GM21367 (cell line): ENCODE measurements at regions not wholly inside any gene's neighbourhood (a gene's known extent, or its start where the extent isn't known, plus 50 kb on each side); places are given as distances from the start of the nearest gene placed in this dataset.

Experiments used
- ATAC-seq: cut with Tn5 transposase; IDR thresholded peaks from one replicate; pipeline ENCODE4 v1.9.1; 2021; ENCODE audit not compliant: unreplicated experiment

GRCh38 chr4:177103619-177104018 is 206.1 kb upstream of the NEIL3 start:
- ATAC-seq: no peak

GRCh38 chr4:177105536-177105935 is 204.1 kb upstream of the NEIL3 start:
- ATAC-seq: no peak

GRCh38 chr4:177107288-177107921 is 202.3 kb upstream of the NEIL3 start:
- no peak for ATAC-seq

GRCh38 chr4:177108708-177109107 is 201.0 kb upstream of the NEIL3 start:
- ATAC-seq: no peak

- no peak for ATAC-seq
These were observed 199.9 kb upstream of the NEIL3 start for GRCh38 chr4:177109769-177110168.

GRCh38 chr4:177116161-177116560 is 193.5 kb upstream of the NEIL3 start:
- no peak for ATAC-seq

- no peak for ATAC-seq
These were observed 192.4 kb upstream of the NEIL3 start for GRCh38 chr4:177117256-177117655.

- ATAC-seq: no peak
These were observed 191.1 kb upstream of the NEIL3 start for GRCh38 chr4:177118596-177118995.

GRCh38 chr4:177119021-177119471 is 190.6 kb upstream of the NEIL3 start:
- no peak for ATAC-seq

- no peak for ATAC-seq
These were observed 190.0 kb upstream of the NEIL3 start for GRCh38 chr4:177119691-177120090.

GRCh38 chr4:177123811-177124210 is 185.9 kb upstream of the NEIL3 start:
- ATAC-seq: no peak

GRCh38 chr4:177124349-177125064 is 185.2 kb upstream of the NEIL3 start:
- no peak for ATAC-seq

GRCh38 chr4:177125656-177126055 is 184.0 kb upstream of the NEIL3 start:
- ATAC-seq: no peak

GRCh38 chr4:177127658-177128057 is 182.0 kb upstream of the NEIL3 start:
- ATAC-seq: no peak

- no peak for ATAC-seq
These were observed 181.4 kb upstream of the NEIL3 start for GRCh38 chr4:177128306-177128705.

- no peak for ATAC-seq
These were observed 177.9 kb upstream of the NEIL3 start for GRCh38 chr4:177131736-177132135.

GRCh38 chr4:177147668-177148067 is 162.0 kb upstream of the NEIL3 start:
- ATAC-seq: no peak

- ATAC-seq: no peak
These were observed 154.2 kb upstream of the NEIL3 start for GRCh38 chr4:177155454-177155853.

- ATAC-seq: no peak
These were observed 150.1 kb upstream of the NEIL3 start for GRCh38 chr4:177159600-177159999.

- ATAC-seq: no peak
These were observed 147.9 kb upstream of the NEIL3 start for GRCh38 chr4:177161781-177162180.

GRCh38 chr4:177163532-177163931 is 146.1 kb upstream of the NEIL3 start:
- no peak for ATAC-seq

- ATAC-seq: no peak
These were observed 138.1 kb upstream of the NEIL3 start for GRCh38 chr4:177171588-177171987.

- no peak for ATAC-seq
These were observed 134.2 kb upstream of the NEIL3 start for GRCh38 chr4:177175473-177175872.
